DMS 273 (cell line): ENCODE measurements at regions not wholly inside any gene's neighbourhood (a gene's known extent, or its start where the extent isn't known, plus 50 kb on each side); places are given as distances from the start of the nearest gene placed in this dataset.

Experiments
- DNase-seq: peaks from one replicate; lab custom pipeline; 2025; ENCODE audit not compliant: unreplicated experiment; lab: John Stamatoyannopoulos, UW

GRCh38 chr6:142558786-142559185, 257.0 kb downstream of the ADGRG6 start:
- DNase-seq, result no peak

GRCh38 chr6:142561511-142562265, 259.9 kb downstream of the ADGRG6 start:
- DNase-seq, result no peak

GRCh38 chr6:142562865-142563264, 261.1 kb downstream of the ADGRG6 start:
- DNase-seq, result no peak

- DNase-seq, result peak; percentile 77
These were observed 265.0 kb downstream of the ADGRG6 start for GRCh38 chr6:142566628-142567396.

GRCh38 chr6:142567461-142567860, 265.7 kb downstream of the ADGRG6 start:
- no peak for DNase-seq

GRCh38 chr6:142568857-142569597, 267.2 kb downstream of the ADGRG6 start:
- DNase-seq, result no peak

- no peak for DNase-seq
These were observed 267.9 kb downstream of the ADGRG6 start for GRCh38 chr6:142569676-142570075.

GRCh38 chr6:142570221-142570671, 268.4 kb downstream of the ADGRG6 start:
- no peak for DNase-seq

- no peak for DNase-seq
These were observed 291.1 kb downstream of the ADGRG6 start for GRCh38 chr6:142592876-142593275.

GRCh38 chr6:142597836-142598235, 296.0 kb downstream of the ADGRG6 start:
- DNase-seq, result no peak

GRCh38 chr6:142601427-142601826, 299.6 kb downstream of the ADGRG6 start:
- DNase-seq, result no peak

GRCh38 chr6:142602972-142603371, 301.2 kb downstream of the ADGRG6 start:
- no peak for DNase-seq

GRCh38 chr6:142605922-142606485, 304.2 kb downstream of the ADGRG6 start:
- DNase-seq, result no peak

- no peak for DNase-seq
These were observed 311.1 kb downstream of the ADGRG6 start for GRCh38 chr6:142612956-142613355.

- peak; percentile 4 for DNase-seq
These were observed 312.2 kb downstream of the ADGRG6 start for GRCh38 chr6:142613981-142614380.

- no peak for DNase-seq
These were observed 315.4 kb downstream of the ADGRG6 start for GRCh38 chr6:142617158-142617557.

GRCh38 chr6:142621822-142622221, 320.0 kb downstream of the ADGRG6 start:
- DNase-seq, result no peak

GRCh38 chr6:142624978-142625715, 319.8 kb downstream of the HIVEP2 start:
- no peak for DNase-seq

GRCh38 chr6:142627474-142627873, 317.5 kb downstream of the HIVEP2 start:
- DNase-seq, result no peak

- DNase-seq, result no peak
These were observed 313.2 kb downstream of the HIVEP2 start for GRCh38 chr6:142631517-142632385.
